GM12878 (cell line): ENCODE measurements at regions not wholly inside any gene's neighbourhood (a gene's known extent, or its start where the extent isn't known, plus 50 kb on each side); places are given as distances from the start of the nearest gene placed in this dataset.

Source experiments
- ATAC-seq: fragments of 200-7000 bp; cut with Tn5 transposase; 3 replicates; pipeline ENCODE4 v1.9.1; 2020; ENCODE audit warnings: mild to moderate bottlenecking, moderate library complexity
- BruUV-seq: library from RNA; stranded (reverse); fragments of 400-500 nt; replicated peaks from 2 replicates; lab custom pipeline; 2021; lab: Mats Ljungman, UMichigan
- CTCF ChIA-PET: fragments of 300-600 bp; sonication (Branson Sonifier 250); formaldehyde crosslinking; extraction: SDS; loops from one replicate; lab custom pipeline; 2021; ENCODE audit warnings: inconsistent platforms; lab: Yijun Ruan, JAX
- POLR2A ChIA-PET: fragments of 350-600 bp; formaldehyde crosslinking; extraction: SDS; loops from one replicate; lab custom pipeline; 2021; ENCODE audit warnings: inconsistent platforms; lab: Charles Lee
- RAD21 ChIA-PET: fragments of 300-600 bp; sonication (Branson Sonifier 250); formaldehyde crosslinking; loops from one replicate; lab custom pipeline; 2023; ENCODE audit warnings: antibody characterized with exemption; ENCODE audit not compliant: unreplicated experiment; lab: Charles Lee
- SMC1A ChIA-PET: fragments of 300-600 bp; sonication (Branson Sonifier 250); formaldehyde crosslinking; loops from one replicate; lab custom pipeline; 2023; ENCODE audit not compliant: unreplicated experiment, uncharacterized antibody; lab: Charles Lee
- DNase-seq: peaks from one replicate; pipeline ENCODE4 v3.0.0-alpha.2; 2011; ENCODE audit warnings: low read depth, low spot score
- FAIRE-seq: peaks from 3 replicates; lab custom pipeline; 2011; peaks lifted over from hg19 to GRCh38; lab: Jason Lieb, UNC
- H2AFZ ChIP-seq: 2 replicates; pipeline ENCODE4 v1.6.0; 2011; ENCODE audit warnings: low read depth, low read length, control low read depth; ENCODE audit not compliant: control insufficient read depth
- H3K27ac ChIP-seq: 2 replicates; pipeline ENCODE4 v1.5.1; 2011; ENCODE audit warnings: control low read depth; ENCODE audit not compliant: control insufficient read depth, insufficient read depth
- H3K27me3 ChIP-seq, 2 experiments: replicated peaks in 1 of 2; 2 replicates each; pipeline versions ENCODE4 v1.6.0 to v1.6.1; 2011; ENCODE audit warnings: low read length in 1 of 2; ENCODE audit not compliant: control insufficient read depth in 2 of 2, insufficient read depth in 2 of 2
- H3K36me3 ChIP-seq, 2 experiments: 2 replicates each; pipeline ENCODE4 v1.5.1; 2011; ENCODE audit warnings: low read length in 1 of 2; ENCODE audit not compliant: control insufficient read depth in 2 of 2, insufficient read depth in 2 of 2
- H3K4me1 ChIP-seq: 2 replicates; pipeline ENCODE4 v1.6.1; 2011; ENCODE audit warnings: mild to moderate bottlenecking, low read length, moderate library complexity, mixed read lengths; ENCODE audit not compliant: control insufficient read depth, insufficient read depth
- H3K4me2 ChIP-seq: 2 replicates; pipeline ENCODE4 v1.6.0; 2011; ENCODE audit warnings: control low read depth; ENCODE audit not compliant: control insufficient read depth, insufficient read depth
- H3K4me3 ChIP-seq: fragments of 200-600 bp; sonication (generic); 2 replicates; pipeline ENCODE4 v1.5.1; 2016
- H3K79me2 ChIP-seq: 2 replicates; pipeline ENCODE4 v1.6.0; 2011; ENCODE audit warnings: low read length; ENCODE audit not compliant: control insufficient read depth, insufficient read depth
- H3K9ac ChIP-seq: 2 replicates; pipeline ENCODE4 v1.8.0; 2011; ENCODE audit warnings: low read length, control low read depth, mixed read lengths; ENCODE audit not compliant: control insufficient read depth, insufficient read depth
- H3K9me3 ChIP-seq: replicated peaks from 3 replicates; pipeline ENCODE4 v1.5.1; 2011; ENCODE audit warnings: mild to moderate bottlenecking, low read length; ENCODE audit not compliant: control insufficient read depth, insufficient read depth
- H4K20me1 ChIP-seq: 2 replicates; pipeline ENCODE4 v1.6.0; 2011; ENCODE audit not compliant: control insufficient read depth, insufficient read depth
- CREM ChIP-seq: IDR thresholded peaks from 2 replicates; pipeline ENCODE4 v1.6.1; 2014; ENCODE audit warnings: antibody characterized with exemption, low read depth
- NFYA ChIP-seq: IDR thresholded peaks from 2 replicates; pipeline ENCODE4 v1.6.1; 2011; ENCODE audit warnings: low read depth, mild to moderate bottlenecking, low read length, improper control_type of control experiment, borderline replicate concordance
- PAX8 ChIP-seq: fragments of 450-650 bp; IDR thresholded peaks from 2 replicates; pipeline ENCODE4 v1.6.1; 2017; ENCODE audit warnings: mild to moderate bottlenecking, moderate library complexity
- RAD51 ChIP-seq: fragments of 450-650 bp; IDR thresholded peaks from 2 replicates; pipeline ENCODE4 v1.6.1; 2016; ENCODE audit warnings: moderate library complexity, mild to moderate bottlenecking, inconsistent platforms
- STAT3 ChIP-seq: IDR thresholded peaks from 2 replicates; pipeline ENCODE4 v1.6.1; 2011; ENCODE audit warnings: low read depth, low read length, improper control_type of control experiment
- WGBS: methylation state at CpG from one replicate; pipeline ENCODE4 v1.1.6; 2016; ENCODE audit warnings: low lambda C conversion rate; ENCODE audit not compliant: insufficient replicate concordance, insufficient coverage; ENCODE audit errors: missing lambda C conversion rate; 5-methylcytosine and 5-hydroxymethylcytosine counted together
- in situ Hi-C: fragments of 300-500 bp; cut with MboI; formaldehyde crosslinking; loops from 9 replicates; pipeline ENCODE4 v1.14.3; 2018; ENCODE audit warnings: mixed read lengths
- intact Hi-C: fragments of 100-400 bp; cut with micrococcal nuclease; formaldehyde crosslinking; loops from one replicate; pipeline ENCODE4 v1.14.2; 2022; ENCODE audit not compliant: unreplicated experiment
- TF ChIP-seq, protein P1 (sequence below): fragments of 450-650 bp; IDR thresholded peaks from 2 replicates; pipeline ENCODE4 v1.6.1; 2016; ENCODE audit warnings: mild to moderate bottlenecking, moderate library complexity, borderline replicate concordance
- TF ChIP-seq, protein P2 (sequence below): fragments of 450-650 bp; IDR thresholded peaks from 2 replicates; pipeline ENCODE4 v1.6.1; 2016; ENCODE audit warnings: mild to moderate bottlenecking

DNA sequence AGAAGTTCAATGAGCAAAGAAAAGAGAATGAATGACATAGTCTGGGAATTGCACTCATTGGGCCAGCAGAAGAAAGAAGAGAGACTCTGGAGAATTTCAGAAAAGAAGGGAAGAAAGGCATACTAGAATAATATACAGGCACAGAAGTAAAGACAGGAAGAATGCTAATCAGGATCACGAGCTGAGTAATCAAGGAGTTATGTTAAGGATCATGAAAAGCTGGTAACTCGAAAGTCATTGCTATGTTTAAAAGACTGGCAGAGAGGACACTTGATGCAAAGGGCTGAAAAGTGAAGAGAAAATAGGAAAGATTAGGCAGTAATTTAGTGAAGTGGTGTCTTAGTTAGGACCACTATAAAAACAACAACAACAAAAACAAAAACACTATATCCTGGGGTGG lies 284.1 kb downstream of the ZBBX start:
- no peak overlapping the region for H3K4me2 ChIP-seq
- in situ Hi-C loops (no loop called here), intact Hi-C loops (no loop called here)
- H3K4me1 ChIP-seq, result no peaks in the 10 kb centered on the region
- no peaks in the 10 kb centered on the region for H4K20me1 ChIP-seq
- BruUV-seq, result no TSS peak
- H3K79me2 ChIP-seq, result no peaks in the 10 kb centered on the region
- no peak overlapping the region for H2AFZ ChIP-seq
- no peak for ATAC-seq
- no peaks in the 10 kb centered on the region for H3K27me3 ChIP-seq
- CTCF ChIA-PET, result no interaction called here
- WGBS, result 4% methylated on average over 2 of the region's 2 CpGs
- RAD21 ChIA-PET, result no interaction called here
- no peak overlapping the region for H3K9ac ChIP-seq
- SMC1A ChIA-PET, result interaction anchor here (1.2 kb wide), 1 partner anchor 15 kb away, joined by 4 read pairs; no protein-coding TSS in a partner anchor
- no peak overlapping the region for H3K27ac ChIP-seq
- DNase-seq, result no peak
- POLR2A ChIA-PET, result no interaction called here
- no peaks in the 10 kb centered on the region for H3K36me3 ChIP-seq
- H3K9me3 ChIP-seq, result no peaks in the 10 kb centered on the region
- TF ChIP-seq PAX8 (no peak), CREM (no peak), STAT3 (no peak), NFYA (no peak), RAD51 (no peak)
- TF ChIP-seq, protein P1, sequence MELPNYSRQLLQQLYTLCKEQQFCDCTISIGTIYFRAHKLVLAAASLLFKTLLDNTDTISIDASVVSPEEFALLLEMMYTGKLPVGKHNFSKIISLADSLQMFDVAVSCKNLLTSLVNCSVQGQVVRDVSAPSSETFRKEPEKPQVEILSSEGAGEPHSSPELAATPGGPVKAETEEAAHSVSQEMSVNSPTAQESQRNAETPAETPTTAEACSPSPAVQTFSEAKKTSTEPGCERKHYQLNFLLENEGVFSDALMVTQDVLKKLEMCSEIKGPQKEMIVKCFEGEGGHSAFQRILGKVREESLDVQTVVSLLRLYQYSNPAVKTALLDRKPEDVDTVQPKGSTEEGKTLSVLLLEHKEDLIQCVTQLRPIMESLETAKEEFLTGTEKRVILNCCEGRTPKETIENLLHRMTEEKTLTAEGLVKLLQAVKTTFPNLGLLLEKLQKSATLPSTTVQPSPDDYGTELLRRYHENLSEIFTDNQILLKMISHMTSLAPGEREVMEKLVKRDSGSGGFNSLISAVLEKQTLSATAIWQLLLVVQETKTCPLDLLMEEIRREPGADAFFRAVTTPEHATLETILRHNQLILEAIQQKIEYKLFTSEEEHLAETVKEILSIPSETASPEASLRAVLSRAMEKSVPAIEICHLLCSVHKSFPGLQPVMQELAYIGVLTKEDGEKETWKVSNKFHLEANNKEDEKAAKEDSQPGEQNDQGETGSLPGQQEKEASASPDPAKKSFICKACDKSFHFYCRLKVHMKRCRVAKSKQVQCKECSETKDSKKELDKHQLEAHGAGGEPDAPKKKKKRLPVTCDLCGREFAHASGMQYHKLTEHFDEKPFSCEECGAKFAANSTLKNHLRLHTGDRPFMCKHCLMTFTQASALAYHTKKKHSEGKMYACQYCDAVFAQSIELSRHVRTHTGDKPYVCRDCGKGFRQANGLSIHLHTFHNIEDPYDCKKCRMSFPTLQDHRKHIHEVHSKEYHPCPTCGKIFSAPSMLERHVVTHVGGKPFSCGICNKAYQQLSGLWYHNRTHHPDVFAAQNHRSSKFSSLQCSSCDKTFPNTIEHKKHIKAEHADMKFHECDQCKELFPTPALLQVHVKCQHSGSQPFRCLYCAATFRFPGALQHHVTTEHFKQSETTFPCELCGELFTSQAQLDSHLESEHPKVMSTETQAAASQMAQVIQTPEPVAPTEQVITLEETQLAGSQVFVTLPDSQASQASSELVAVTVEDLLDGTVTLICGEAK, result no peak
- TF ChIP-seq, protein P2, sequence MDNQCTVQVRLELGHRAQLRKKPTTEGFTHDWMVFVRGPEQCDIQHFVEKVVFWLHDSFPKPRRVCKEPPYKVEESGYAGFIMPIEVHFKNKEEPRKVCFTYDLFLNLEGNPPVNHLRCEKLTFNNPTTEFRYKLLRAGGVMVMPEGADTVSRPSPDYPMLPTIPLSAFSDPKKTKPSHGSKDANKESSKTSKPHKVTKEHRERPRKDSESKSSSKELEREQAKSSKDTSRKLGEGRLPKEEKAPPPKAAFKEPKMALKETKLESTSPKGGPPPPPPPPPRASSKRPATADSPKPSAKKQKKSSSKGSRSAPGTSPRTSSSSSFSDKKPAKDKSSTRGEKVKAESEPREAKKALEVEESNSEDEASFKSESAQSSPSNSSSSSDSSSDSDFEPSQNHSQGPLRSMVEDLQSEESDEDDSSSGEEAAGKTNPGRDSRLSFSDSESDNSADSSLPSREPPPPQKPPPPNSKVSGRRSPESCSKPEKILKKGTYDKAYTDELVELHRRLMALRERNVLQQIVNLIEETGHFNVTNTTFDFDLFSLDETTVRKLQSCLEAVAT, result no peak
- no peak overlapping the region for H3K4me3 ChIP-seq
- FAIRE-seq, result no peak
